GM21447 (cell line): ENCODE measurements at regions not wholly inside any gene's neighbourhood (a gene's known extent, or its start where the extent isn't known, plus 50 kb on each side); places are given as distances from the start of the nearest gene placed in this dataset.

Experiments
- ATAC-seq: cut with Tn5 transposase; IDR thresholded peaks from one replicate; pipeline ENCODE4 v1.9.1; 2021; ENCODE audit not compliant: unreplicated experiment

- ATAC-seq: no peak
These were observed 360.1 kb downstream of the TNS3 start for GRCh38 chr7:47221826-47222225.

- ATAC-seq: no peak
These were observed 363.3 kb downstream of the TNS3 start for GRCh38 chr7:47218378-47219176.

- ATAC-seq: no peak
These were observed 364.1 kb downstream of the TNS3 start for GRCh38 chr7:47217570-47218360.

- ATAC-seq: no peak
These were observed 364.8 kb downstream of the TNS3 start for GRCh38 chr7:47217086-47217485.

- no peak for ATAC-seq
These were observed 365.5 kb downstream of the TNS3 start for GRCh38 chr7:47216439-47216838.

- no peak for ATAC-seq
These were observed 366.3 kb downstream of the TNS3 start for GRCh38 chr7:47215640-47216039.

- ATAC-seq: no peak
These were observed 366.9 kb downstream of the TNS3 start for GRCh38 chr7:47215049-47215448.

- no peak for ATAC-seq
These were observed 368.6 kb downstream of the TNS3 start for GRCh38 chr7:47213276-47213675.

- ATAC-seq: no peak
These were observed 370.4 kb downstream of the TNS3 start for GRCh38 chr7:47211519-47211973.

GRCh38 chr7:47210281-47210854, 371.5 kb downstream of the TNS3 start:
- ATAC-seq: no peak

GRCh38 chr7:47207956-47208355, 374.0 kb downstream of the TNS3 start:
- ATAC-seq: no peak

GRCh38 chr7:47204709-47205108, 377.2 kb downstream of the TNS3 start:
- no peak for ATAC-seq

- no peak for ATAC-seq
These were observed 379.6 kb downstream of the TNS3 start for GRCh38 chr7:47202146-47202783.

- no peak for ATAC-seq
These were observed 383.8 kb downstream of the TNS3 start for GRCh38 chr7:47198159-47198558.

GRCh38 chr7:47197486-47197885, 384.4 kb downstream of the TNS3 start:
- no peak for ATAC-seq

GRCh38 chr7:47196737-47197136, 385.2 kb downstream of the TNS3 start:
- no peak for ATAC-seq

GRCh38 chr7:47196106-47196645, 385.7 kb downstream of the TNS3 start:
- no peak for ATAC-seq

- no peak for ATAC-seq
These were observed 386.3 kb downstream of the TNS3 start for GRCh38 chr7:47195641-47196040.

- no peak for ATAC-seq
These were observed 387.3 kb downstream of the TNS3 start for GRCh38 chr7:47194516-47195057.

GRCh38 chr7:47192978-47193377, 388.9 kb downstream of the TNS3 start:
- ATAC-seq: no peak

- ATAC-seq: no peak
These were observed 390.0 kb downstream of the TNS3 start for GRCh38 chr7:47191876-47192291.
